Liver (tissue), 2 donors: ENCODE measurements at regions not wholly inside any gene's neighbourhood (a gene's known extent, or its start where the extent isn't known, plus 50 kb on each side); places are given as distances from the start of the nearest gene placed in this dataset.

Experiments used
- FOXA1 ChIP-seq: IDR thresholded peaks from 2 replicates; pipeline ENCODE4 v1.6.1; 2016; ENCODE audit warnings: antibody characterized with exemption
- TF ChIP-seq, protein P1 (sequence below): fragments of 150-350 bp; IDR thresholded peaks from 2 replicates; pipeline ENCODE4 v1.5.1; 2017; ENCODE audit warnings: improper control_type of control experiment, low read depth, low read length; ENCODE audit not compliant: missing input control
- TF ChIP-seq, protein P2 (sequence below): IDR thresholded peaks from 2 replicates; pipeline ENCODE4 v1.6.1; 2016; ENCODE audit warnings: antibody characterized with exemption, mild to moderate bottlenecking
- donor health status: healthy.

GRCh38 chr7:91685544-91685943 lies 195.0 kb downstream of the MTERF1 start:
- TF ChIP-seq, protein P1, sequence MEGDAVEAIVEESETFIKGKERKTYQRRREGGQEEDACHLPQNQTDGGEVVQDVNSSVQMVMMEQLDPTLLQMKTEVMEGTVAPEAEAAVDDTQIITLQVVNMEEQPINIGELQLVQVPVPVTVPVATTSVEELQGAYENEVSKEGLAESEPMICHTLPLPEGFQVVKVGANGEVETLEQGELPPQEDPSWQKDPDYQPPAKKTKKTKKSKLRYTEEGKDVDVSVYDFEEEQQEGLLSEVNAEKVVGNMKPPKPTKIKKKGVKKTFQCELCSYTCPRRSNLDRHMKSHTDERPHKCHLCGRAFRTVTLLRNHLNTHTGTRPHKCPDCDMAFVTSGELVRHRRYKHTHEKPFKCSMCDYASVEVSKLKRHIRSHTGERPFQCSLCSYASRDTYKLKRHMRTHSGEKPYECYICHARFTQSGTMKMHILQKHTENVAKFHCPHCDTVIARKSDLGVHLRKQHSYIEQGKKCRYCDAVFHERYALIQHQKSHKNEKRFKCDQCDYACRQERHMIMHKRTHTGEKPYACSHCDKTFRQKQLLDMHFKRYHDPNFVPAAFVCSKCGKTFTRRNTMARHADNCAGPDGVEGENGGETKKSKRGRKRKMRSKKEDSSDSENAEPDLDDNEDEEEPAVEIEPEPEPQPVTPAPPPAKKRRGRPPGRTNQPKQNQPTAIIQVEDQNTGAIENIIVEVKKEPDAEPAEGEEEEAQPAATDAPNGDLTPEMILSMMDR = no peak
- TF ChIP-seq FOXA1 = no peak
- TF ChIP-seq, protein P2, sequence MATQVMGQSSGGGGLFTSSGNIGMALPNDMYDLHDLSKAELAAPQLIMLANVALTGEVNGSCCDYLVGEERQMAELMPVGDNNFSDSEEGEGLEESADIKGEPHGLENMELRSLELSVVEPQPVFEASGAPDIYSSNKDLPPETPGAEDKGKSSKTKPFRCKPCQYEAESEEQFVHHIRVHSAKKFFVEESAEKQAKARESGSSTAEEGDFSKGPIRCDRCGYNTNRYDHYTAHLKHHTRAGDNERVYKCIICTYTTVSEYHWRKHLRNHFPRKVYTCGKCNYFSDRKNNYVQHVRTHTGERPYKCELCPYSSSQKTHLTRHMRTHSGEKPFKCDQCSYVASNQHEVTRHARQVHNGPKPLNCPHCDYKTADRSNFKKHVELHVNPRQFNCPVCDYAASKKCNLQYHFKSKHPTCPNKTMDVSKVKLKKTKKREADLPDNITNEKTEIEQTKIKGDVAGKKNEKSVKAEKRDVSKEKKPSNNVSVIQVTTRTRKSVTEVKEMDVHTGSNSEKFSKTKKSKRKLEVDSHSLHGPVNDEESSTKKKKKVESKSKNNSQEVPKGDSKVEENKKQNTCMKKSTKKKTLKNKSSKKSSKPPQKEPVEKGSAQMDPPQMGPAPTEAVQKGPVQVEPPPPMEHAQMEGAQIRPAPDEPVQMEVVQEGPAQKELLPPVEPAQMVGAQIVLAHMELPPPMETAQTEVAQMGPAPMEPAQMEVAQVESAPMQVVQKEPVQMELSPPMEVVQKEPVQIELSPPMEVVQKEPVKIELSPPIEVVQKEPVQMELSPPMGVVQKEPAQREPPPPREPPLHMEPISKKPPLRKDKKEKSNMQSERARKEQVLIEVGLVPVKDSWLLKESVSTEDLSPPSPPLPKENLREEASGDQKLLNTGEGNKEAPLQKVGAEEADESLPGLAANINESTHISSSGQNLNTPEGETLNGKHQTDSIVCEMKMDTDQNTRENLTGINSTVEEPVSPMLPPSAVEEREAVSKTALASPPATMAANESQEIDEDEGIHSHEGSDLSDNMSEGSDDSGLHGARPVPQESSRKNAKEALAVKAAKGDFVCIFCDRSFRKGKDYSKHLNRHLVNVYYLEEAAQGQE = no peak
